Naive B cell (primary cell): ENCODE measurements at regions not wholly inside any gene's neighbourhood (a gene's known extent, or its start where the extent isn't known, plus 50 kb on each side); places are given as distances from the start of the nearest gene placed in this dataset.

Experiments used
- ATAC-seq, 2 donors: fragments of 150-1000 bp; cut with Tn5 transposase; 2 replicates each; pipeline ENCODE4 v1.10.0; 2021; ENCODE audit warnings: low read depth in 2 of 2, mild to moderate bottlenecking in 2 of 2, moderate library complexity in 2 of 2
- DNase-seq: peaks from one replicate; pipeline ENCODE4 v3.0.0; 2022
- H3K27ac Mint-ChIP-seq, 6 donors: one replicate each; pipeline ENCODE4 v1.8.0; 2020 to 2022; ENCODE audit warnings: mild to moderate bottlenecking in 6 of 6, mixed read lengths in 6 of 6, moderate library complexity in 5 of 6, inconsistent platforms in 2 of 6
- H3K27me3 Mint-ChIP-seq, 3 donors: one replicate each; pipeline ENCODE4 v1.8.0; 2021 to 2022; ENCODE audit warnings: mixed read lengths in 3 of 3, mild to moderate bottlenecking in 1 of 3
- H3K36me3 Mint-ChIP-seq, 2 donors: one replicate each; pipeline ENCODE4 v1.8.0; 2020 to 2022; ENCODE audit warnings: mixed read lengths in 2 of 2, inconsistent platforms in 1 of 2, mild to moderate bottlenecking in 1 of 2
- H3K4me1 Mint-ChIP-seq, 3 donors: one replicate each; pipeline ENCODE4 v1.8.0; 2020 to 2022; ENCODE audit warnings: mixed read lengths in 3 of 3, inconsistent platforms in 1 of 3, mild to moderate bottlenecking in 1 of 3, moderate library complexity in 1 of 3
- H3K4me3 Mint-ChIP-seq, 8 donors: one replicate each; pipeline ENCODE4 v1.8.0; 2020 to 2022; ENCODE audit warnings: mild to moderate bottlenecking in 8 of 8, mixed read lengths in 8 of 8, moderate library complexity in 8 of 8, inconsistent platforms in 2 of 8
- H3K9me3 Mint-ChIP-seq, 7 donors: one replicate each; pipeline ENCODE4 v1.8.0; 2020 to 2022; ENCODE audit warnings: mixed read lengths in 7 of 7, mild to moderate bottlenecking in 5 of 7, inconsistent platforms in 2 of 7, moderate library complexity in 1 of 7

DNA sequence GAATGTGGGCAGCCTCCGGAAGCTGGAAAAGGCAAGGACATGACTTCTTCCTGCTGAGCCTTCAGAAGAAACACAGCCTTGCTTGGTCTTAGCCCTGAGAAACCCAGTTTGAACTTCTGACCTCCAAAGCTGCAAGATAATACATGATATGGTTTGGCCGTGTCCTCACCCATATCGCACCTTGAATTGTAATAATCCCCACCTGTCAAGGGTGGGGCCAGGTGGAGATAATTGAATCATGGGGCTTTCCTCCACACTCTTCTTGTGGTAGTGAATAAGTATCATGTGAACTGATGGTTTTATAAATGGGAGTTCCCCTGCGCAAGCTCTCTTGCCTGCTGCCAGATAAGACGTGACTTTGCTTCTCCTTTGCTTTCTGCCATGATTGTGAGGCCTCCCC is 310.9 kb downstream of the PSAT1 start:
- Mint-ChIP-seq H3K27ac (peak overlapping the region in 1 of 6 donors; percentile 44), H3K9me3 (no peaks in the 10 kb centered on the region), H3K4me3 (no peak overlapping the region), H3K4me1 (peaks cover 0 to 9% (median 5%) of the 10 kb centered on the region in 3 donors), H3K27me3 (peaks cover 0 to 10% (median 3%) of the 10 kb centered on the region in 3 donors), H3K36me3 (no peaks in the 10 kb centered on the region)
- no peak for ATAC-seq
- no peak for DNase-seq

GRCh38 chr9:78609450-78609849 is 312.5 kb downstream of the PSAT1 start:
- peaks cover 0 to 9% (median 5%) of the 10 kb centered on the region in 3 donors for H3K4me1 Mint-ChIP-seq
- H3K27ac Mint-ChIP-seq: peak overlapping the region in 1 of 6 donors; percentile 78
- no peak for DNase-seq
- H3K4me3 Mint-ChIP-seq: peak overlapping the region in 1 of 8 donors; percentile 9
- H3K9me3 Mint-ChIP-seq: no peaks in the 10 kb centered on the region
- no peaks in the 10 kb centered on the region for H3K36me3 Mint-ChIP-seq
- peaks cover 0 to 10% (median 3%) of the 10 kb centered on the region in 3 donors for H3K27me3 Mint-ChIP-seq
- ATAC-seq: no peak

GRCh38 chr9:78612091-78612490 is 315.2 kb downstream of the PSAT1 start:
- H3K4me1 Mint-ChIP-seq: peaks cover 0 to 9% (median 5%) of the 10 kb centered on the region in 3 donors
- no peaks in the 10 kb centered on the region for H3K36me3 Mint-ChIP-seq
- no peak overlapping the region for H3K4me3 Mint-ChIP-seq
- DNase-seq: no peak
- no peaks in the 10 kb centered on the region for H3K9me3 Mint-ChIP-seq
- peaks cover 0 to 10% (median 7%) of the 10 kb centered on the region in 3 donors for H3K27me3 Mint-ChIP-seq
- H3K27ac Mint-ChIP-seq: no peak overlapping the region
- ATAC-seq: no peak

DNA sequence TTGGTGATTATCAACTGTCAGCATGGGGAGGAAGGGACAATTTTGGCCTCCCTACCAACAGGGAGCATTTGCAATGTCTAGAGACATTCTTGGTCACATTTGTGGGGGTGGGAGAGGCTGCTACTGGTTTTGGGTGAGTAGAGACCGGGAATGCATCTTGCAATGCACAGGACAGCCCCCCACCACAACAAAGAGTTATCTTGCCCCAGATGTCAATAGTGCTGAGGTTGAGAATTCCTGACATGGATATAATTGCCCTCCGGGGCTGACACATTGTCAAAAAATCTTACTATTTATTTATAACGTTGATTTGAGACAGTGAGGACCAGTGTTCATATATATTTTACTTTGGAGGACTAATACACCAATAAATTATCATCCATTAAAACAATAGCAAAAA is 316.1 kb downstream of the PSAT1 start:
- DNase-seq (no peak), ATAC-seq (no peak)
- H3K4me1 Mint-ChIP-seq: peaks cover 0 to 4% (median 2%) of the 10 kb centered on the region in 3 donors
- H3K36me3 Mint-ChIP-seq: no peaks in the 10 kb centered on the region
- H3K9me3 Mint-ChIP-seq: no peaks in the 10 kb centered on the region
- H3K27ac Mint-ChIP-seq: no peak overlapping the region
- peaks cover 0 to 10% (median 7%) of the 10 kb centered on the region in 3 donors for H3K27me3 Mint-ChIP-seq
- no peak overlapping the region for H3K4me3 Mint-ChIP-seq

- Mint-ChIP-seq H3K4me3 (no peak overlapping the region), H3K27me3 (peaks cover 0 to 8% (median 5%) of the 10 kb centered on the region in 3 donors), H3K27ac (no peak overlapping the region), H3K36me3 (no peaks in the 10 kb centered on the region), H3K9me3 (no peaks in the 10 kb centered on the region), H3K4me1 (no peaks in the 10 kb centered on the region)
- no peak for ATAC-seq
- DNase-seq: no peak
These were observed 318.0 kb downstream of the PSAT1 start for GRCh38 chr9:78614892-78615291.

GRCh38 chr9:78615372-78615771 is 318.4 kb downstream of the PSAT1 start:
- ATAC-seq: no peak
- Mint-ChIP-seq H3K36me3 (no peaks in the 10 kb centered on the region), H3K27me3 (peaks cover 0 to 4% (median 4%) of the 10 kb centered on the region in 3 donors), H3K4me1 (no peaks in the 10 kb centered on the region), H3K4me3 (no peak overlapping the region), H3K9me3 (no peaks in the 10 kb centered on the region), H3K27ac (no peak overlapping the region)
- DNase-seq: no peak

GRCh38 chr9:78618735-78619134 is 321.8 kb downstream of the PSAT1 start:
- H3K36me3 Mint-ChIP-seq: no peaks in the 10 kb centered on the region
- no peak overlapping the region for H3K27ac Mint-ChIP-seq
- H3K4me3 Mint-ChIP-seq: no peak overlapping the region

DNA sequence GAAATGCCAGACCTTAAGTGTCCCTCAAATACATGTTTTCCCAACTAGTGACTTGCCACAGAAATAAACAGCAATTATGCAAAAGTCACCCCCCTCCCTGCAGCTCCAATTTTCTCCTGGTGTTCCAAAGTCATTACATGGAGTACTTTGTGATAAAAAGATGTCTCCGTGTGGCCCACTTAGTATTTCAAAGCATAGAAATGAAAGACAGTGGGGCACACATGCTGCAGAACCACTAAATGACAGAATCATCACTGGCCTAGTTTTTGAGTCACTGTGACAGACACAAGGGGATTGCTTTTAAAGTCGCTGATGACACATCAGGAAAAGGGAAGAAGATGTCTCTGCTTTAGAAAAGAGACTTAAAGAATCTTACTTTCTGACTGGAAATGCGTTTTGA is 323.4 kb downstream of the PSAT1 start:
- no peaks in the 10 kb centered on the region for H3K9me3 Mint-ChIP-seq
- no peaks in the 10 kb centered on the region for H3K4me1 Mint-ChIP-seq
- no peaks in the 10 kb centered on the region for H3K36me3 Mint-ChIP-seq
- no peaks in the 10 kb centered on the region for H3K27me3 Mint-ChIP-seq
- H3K27ac Mint-ChIP-seq: peak overlapping the region in 1 of 6 donors; percentile 15
- no peak overlapping the region for H3K4me3 Mint-ChIP-seq
- DNase-seq (no peak), ATAC-seq (no peak)

More at GRCh38 chr9:78618735-78619134, 321.8 kb downstream of the PSAT1 start:
- DNase-seq (no peak), ATAC-seq (no peak)
- no peaks in the 10 kb centered on the region for H3K9me3 Mint-ChIP-seq
- no peaks in the 10 kb centered on the region for H3K4me1 Mint-ChIP-seq
- H3K27me3 Mint-ChIP-seq: peaks cover 0 to 4% (median 0%) of the 10 kb centered on the region in 3 donors

DNA sequence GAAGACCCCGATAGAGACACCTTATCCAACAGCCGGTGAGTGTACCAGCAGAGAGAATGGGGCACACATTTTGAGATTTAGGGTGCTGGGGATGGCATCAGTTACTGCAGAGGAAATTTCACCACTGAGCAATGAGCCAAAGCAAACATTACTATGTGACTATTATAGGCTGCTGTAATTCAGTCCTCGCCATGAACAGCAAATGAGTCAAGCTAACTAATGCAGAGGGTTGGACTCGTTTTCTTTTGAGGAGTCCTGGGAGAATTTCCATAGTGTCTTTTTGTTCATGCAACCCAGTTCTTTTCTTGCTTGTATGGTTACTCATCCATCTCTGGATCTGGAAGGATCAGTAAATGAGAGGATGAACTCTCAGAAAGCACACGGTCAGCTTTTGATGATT is 323.8 kb downstream of the PSAT1 start:
- Mint-ChIP-seq H3K36me3 (no peaks in the 10 kb centered on the region), H3K27me3 (no peaks in the 10 kb centered on the region), H3K27ac (peak overlapping the region in 1 of 6 donors; percentile 4), H3K9me3 (no peaks in the 10 kb centered on the region), H3K4me3 (no peak overlapping the region), H3K4me1 (no peaks in the 10 kb centered on the region)
- DNase-seq (no peak), ATAC-seq (no peak)

GRCh38 chr9:78622126-78622525 is 325.2 kb downstream of the PSAT1 start:
- no peaks in the 10 kb centered on the region for H3K36me3 Mint-ChIP-seq
- no peak overlapping the region for H3K27ac Mint-ChIP-seq
- no peak overlapping the region for H3K4me3 Mint-ChIP-seq
- no peaks in the 10 kb centered on the region for H3K4me1 Mint-ChIP-seq
- no peak for DNase-seq
- H3K27me3 Mint-ChIP-seq: peaks cover 7 to 11% (median 8%) of the 10 kb centered on the region in 3 donors
- ATAC-seq: no peak
- H3K9me3 Mint-ChIP-seq: no peaks in the 10 kb centered on the region

- Mint-ChIP-seq H3K27ac (peak overlapping the region in 1 of 6 donors; percentile 44), H3K4me1 (peaks cover 9 to 17% (median 15%) of the 10 kb centered on the region in 3 donors), H3K36me3 (no peaks in the 10 kb centered on the region), H3K27me3 (peaks cover 7 to 13% (median 8%) of the 10 kb centered on the region in 3 donors), H3K9me3 (no peaks in the 10 kb centered on the region), H3K4me3 (no peak overlapping the region)
- ATAC-seq: no peak
- DNase-seq: no peak
These were observed 330.0 kb downstream of the PSAT1 start for GRCh38 chr9:78626971-78627370.

DNA sequence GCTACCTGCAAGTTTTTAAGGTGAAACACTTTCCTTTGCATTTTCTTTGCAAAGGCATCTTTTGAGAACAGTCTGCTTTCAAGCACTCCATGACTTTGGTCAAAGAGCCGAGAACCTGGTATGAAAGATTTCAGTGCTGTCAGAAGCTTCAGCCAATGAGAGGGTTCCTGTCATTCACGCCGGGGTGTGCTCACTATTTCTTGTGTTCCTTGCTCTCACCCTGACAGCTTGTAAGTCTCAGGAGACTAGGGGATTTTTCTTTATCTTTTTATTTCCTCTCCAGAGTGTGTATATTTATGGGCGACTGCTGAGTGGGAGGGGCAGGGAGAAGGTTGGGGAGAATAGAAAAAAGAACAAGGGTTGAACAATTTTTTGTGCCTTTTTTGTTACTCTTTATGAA is 334.0 kb downstream of the PSAT1 start:
- peaks cover 8 to 16% (median 13%) of the 10 kb centered on the region in 3 donors for H3K27me3 Mint-ChIP-seq
- no peaks in the 10 kb centered on the region for H3K9me3 Mint-ChIP-seq
- peak overlapping the region in 7 of 8 donors; percentile 30 to 78 (median 70) for H3K4me3 Mint-ChIP-seq
- no peaks in the 10 kb centered on the region for H3K36me3 Mint-ChIP-seq
- ATAC-seq (peak; percentile 57 to 78), DNase-seq (peak; percentile 7)
- H3K27ac Mint-ChIP-seq: peak overlapping the region in 3 of 6 donors; percentile 9 to 82 (median 34)
- peaks cover 9 to 25% (median 24%) of the 10 kb centered on the region in 3 donors for H3K4me1 Mint-ChIP-seq

DNA sequence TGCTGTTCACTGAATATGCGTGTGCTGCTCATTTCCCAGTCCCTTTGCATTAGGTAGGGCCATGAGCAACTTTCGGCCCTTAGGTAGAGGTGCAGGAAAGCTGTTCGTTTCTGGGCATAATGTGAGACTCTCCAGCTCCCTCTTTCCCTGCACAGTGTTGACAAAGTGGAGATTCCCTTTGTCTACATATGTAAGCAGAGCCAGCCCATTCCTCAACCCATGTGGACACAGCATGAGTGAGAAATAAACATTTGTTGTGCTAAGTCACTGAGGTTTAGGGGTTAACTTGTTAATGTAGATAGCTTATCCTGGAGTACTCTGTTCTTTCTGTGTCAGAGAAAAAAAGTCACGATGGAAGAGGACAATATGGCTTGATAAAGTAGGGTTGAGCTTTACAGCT is 343.8 kb downstream of the PSAT1 start:
- Mint-ChIP-seq H3K36me3 (peaks cover 0 to 5% of the 10 kb centered on the region in 2 donors), H3K9me3 (peaks cover 2 to 11% (median 5%) of the 10 kb centered on the region in 7 donors), H3K27ac (no peak overlapping the region), H3K4me3 (no peak overlapping the region), H3K4me1 (no peaks in the 10 kb centered on the region), H3K27me3 (peaks cover 9 to 32% (median 31%) of the 10 kb centered on the region in 3 donors)
- ATAC-seq (no peak), DNase-seq (no peak)

DNA sequence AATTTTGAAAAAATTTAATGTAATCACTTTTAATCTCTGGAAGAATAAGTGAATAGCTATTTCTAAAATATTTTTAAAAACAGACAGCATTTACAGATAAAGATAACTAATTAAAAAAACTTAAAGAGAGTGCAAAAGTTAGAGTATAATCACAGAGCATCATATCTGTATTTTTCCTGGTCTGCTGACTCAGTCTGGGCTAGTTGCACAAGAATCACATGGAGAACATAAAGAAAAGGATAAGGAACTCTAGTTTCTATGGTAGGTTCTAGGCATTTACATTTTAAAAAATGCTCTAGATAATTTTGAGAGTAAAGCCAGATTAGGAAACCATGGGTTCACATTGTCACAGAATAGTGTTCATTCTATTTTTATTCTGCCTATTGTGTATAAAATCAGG is 347.4 kb downstream of the PSAT1 start:
- Mint-ChIP-seq H3K27ac (no peak overlapping the region), H3K4me3 (no peak overlapping the region), H3K36me3 (peaks cover 0 to 9% of the 10 kb centered on the region in 2 donors), H3K9me3 (peaks cover 0 to 34% (median 19%) of the 10 kb centered on the region in 7 donors), H3K27me3 (peaks cover 20 to 31% (median 21%) of the 10 kb centered on the region in 3 donors), H3K4me1 (no peaks in the 10 kb centered on the region)
- DNase-seq (no peak), ATAC-seq (no peak)

GRCh38 chr9:78654324-78654723 is 357.4 kb downstream of the PSAT1 start:
- H3K27me3 Mint-ChIP-seq: peaks cover 0 to 8% (median 4%) of the 10 kb centered on the region in 3 donors
- ATAC-seq: no peak

More at GRCh38 chr9:78654324-78654723, 357.4 kb downstream of the PSAT1 start:
- no peak for DNase-seq
- Mint-ChIP-seq H3K4me3 (no peak overlapping the region), H3K27ac (no peak overlapping the region), H3K4me1 (no peaks in the 10 kb centered on the region), H3K36me3 (no peaks in the 10 kb centered on the region), H3K9me3 (peaks cover 0 to 6% (median 0%) of the 10 kb centered on the region in 7 donors)
